GM21576 (cell line): ENCODE measurements at regions not wholly inside any gene's neighbourhood (a gene's known extent, or its start where the extent isn't known, plus 50 kb on each side); places are given as distances from the start of the nearest gene placed in this dataset.

Experiments
- ATAC-seq: cut with Tn5 transposase; IDR thresholded peaks from one replicate; pipeline ENCODE4 v1.9.1; 2021; ENCODE audit warnings: mild to moderate bottlenecking, moderate library complexity; ENCODE audit not compliant: unreplicated experiment

GRCh38 chr2:176388861-176389260, 119.6 kb downstream of the MTX2 start:
- ATAC-seq = no peak

DNA sequence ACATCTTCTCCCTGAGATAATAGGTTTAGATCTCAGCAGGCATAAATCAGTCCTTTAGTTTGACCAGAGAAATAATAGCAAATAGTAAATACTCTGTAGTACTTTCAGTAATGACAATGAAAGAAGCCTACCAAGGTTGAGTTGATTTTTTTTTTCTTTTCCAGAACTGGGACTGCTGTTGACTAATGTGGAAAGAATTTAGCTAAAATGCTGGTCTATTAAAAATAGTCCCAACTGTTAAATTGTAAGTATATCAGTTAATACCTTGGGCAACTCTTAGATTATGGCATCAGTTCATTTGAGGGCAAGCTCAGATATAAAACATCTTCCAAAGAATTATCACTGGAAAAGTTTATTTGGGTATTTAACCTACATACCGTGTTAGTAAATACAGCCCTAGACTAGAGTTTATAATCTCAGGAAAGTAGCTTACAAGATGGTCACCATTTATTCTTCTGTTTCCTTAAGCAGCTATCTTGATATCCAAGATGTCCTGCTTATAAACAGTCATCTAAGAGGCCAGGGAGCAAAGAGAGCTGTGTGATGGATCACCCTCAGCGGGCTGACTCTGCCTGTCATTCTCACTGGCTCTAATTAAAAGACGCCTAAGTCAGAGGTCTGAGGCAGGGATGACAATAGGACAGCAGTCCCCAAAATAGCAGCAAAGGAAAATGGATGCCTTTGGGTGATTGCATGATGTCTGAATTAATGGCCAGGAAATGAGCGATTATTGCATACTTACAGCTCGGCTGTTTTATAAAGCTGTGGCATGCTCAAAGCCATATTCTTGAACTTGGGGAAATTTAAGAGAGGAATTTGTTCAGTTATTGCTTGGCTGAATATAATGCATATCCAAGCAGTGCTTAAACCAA, 121.3 kb downstream of the MTX2 start:
- no peak for ATAC-seq

DNA sequence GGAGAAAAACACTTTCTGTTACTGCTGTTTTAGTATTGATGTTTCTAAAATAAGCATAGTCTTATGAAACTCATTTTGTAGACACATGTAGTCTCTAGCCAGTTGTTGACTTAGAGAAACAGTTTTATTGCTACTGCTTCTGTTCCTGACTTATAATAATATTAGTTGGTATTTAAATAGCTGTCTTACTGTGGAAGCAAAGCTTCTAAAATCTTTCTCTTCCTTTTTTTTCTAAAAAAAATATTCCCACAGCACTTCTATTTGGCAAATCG, 121.8 kb downstream of the MTX2 start:
- ATAC-seq = no peak

GRCh38 chr2:176392249-176392648, 123.0 kb downstream of the MTX2 start:
- no peak for ATAC-seq

GRCh38 chr2:176392744-176393414, 123.6 kb downstream of the MTX2 start:
- ATAC-seq = no peak

DNA sequence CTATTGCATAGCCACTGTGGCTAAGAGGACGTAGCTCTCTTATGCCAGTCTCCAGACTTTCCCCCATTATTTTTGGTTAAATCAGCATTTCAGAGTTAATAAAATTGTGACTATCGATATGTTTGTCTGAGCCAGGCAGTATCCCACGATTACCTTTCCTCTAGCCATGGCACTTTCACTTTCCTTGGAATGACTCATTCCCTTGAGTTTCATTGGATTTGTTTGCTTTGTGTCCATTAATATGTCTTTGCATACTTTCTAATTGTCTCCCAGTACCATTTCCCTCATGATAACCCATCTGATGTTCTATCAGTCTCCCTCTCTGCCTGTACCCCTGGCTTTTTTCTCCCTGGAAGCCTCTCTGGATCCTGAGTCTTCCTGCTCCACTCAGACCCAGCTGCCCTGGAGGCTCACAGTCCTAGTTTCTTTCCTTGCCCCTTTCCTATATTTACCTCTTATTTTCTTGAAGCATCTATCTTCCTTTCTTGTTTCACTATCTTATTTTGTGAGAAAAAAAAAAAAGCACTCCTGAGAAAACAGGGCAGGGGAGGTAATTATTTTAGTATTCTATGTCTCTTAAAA, 126.1 kb downstream of the MTX2 start:
- no peak for ATAC-seq

DNA sequence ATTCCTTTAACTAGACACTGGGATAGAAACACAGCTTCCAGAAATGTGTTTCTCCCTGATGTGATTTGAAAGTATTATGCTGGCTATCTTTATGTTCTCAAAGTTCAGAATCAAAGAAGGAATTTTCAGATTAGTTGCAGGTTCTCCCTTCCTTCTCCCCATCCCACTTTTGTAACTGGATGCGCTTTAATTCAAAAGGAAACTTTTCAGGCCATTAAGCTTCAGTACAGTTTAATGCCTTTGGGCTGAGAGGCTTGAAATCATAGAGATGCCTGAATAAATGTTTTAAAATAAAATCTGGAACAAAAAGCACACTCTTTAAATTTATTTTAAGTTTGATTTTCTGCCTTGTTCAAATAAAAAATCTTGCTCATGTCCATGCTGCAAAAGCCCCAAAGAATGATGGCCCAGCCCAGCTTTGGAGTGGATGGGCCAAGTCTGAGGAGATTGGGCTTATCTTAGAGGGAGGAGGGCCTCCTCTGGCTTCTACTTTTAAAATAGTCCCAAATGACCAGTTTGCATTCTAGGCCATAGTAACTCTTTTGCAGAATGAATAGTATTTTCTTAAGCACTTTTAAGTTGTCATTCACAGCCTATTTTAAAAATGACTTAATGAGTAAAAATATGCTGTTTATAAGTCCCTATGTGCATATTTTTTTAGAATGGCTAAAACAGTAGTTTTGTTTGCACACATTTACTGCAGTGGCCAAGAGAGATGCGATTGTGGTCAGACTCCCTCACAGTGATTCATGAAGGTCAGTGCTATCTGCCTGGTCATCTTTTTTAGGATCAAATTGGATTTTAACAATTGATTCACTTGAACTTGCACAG, 129.2 kb downstream of the MTX2 start:
- no peak for ATAC-seq

GRCh38 chr2:176399074-176399598, 129.9 kb downstream of the MTX2 start:
- ATAC-seq = no peak

GRCh38 chr2:176405477-176405876, 136.2 kb downstream of the MTX2 start:
- no peak for ATAC-seq

DNA sequence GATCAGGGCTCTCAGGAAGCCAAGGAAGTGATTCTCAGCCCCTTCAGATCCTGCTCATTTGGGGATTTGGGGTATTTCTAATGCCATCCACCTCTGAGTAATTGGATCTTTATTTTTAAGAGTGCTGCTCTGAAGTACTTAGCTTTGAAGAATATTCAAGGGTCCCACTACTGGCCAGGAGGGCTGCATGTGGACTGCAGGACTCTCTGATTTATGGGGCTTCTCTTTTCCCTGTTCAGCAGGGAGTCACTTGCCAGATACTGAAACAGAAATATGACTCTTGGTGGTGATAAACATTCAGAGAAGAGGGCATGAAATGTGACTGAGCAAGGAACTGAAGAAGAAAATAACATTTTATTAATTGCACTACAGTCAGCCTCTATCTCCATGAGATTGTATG, 138.5 kb downstream of the MTX2 start:
- ATAC-seq = no peak

- ATAC-seq = no peak
Observed at GRCh38 chr2:176409671-176410070, 140.4 kb downstream of the MTX2 start.

DNA sequence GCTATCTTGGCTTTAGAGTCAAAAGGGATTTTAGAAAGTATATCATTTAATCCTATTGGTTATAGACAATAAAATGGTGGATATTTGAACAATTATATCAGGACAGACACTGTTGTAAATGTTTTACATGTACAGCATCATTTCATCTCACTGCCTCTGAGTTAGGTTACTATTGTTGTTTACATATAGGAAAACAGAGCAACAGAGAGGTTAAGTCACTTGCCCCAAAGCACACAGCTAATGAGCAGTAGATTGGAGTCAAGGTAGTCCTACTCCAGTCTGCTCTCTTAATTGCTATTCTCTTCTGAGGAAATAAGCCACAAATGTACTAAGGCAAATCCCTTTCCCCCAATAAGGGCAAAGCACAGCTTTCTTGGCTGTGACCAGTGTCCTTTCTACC, 142.9 kb downstream of the MTX2 start:
- ATAC-seq = no peak

GRCh38 chr2:176413786-176414185, 144.5 kb downstream of the MTX2 start:
- ATAC-seq = no peak

- no peak for ATAC-seq
Observed at GRCh38 chr2:176414641-176415040, 145.4 kb downstream of the MTX2 start.

GRCh38 chr2:176415174-176415895, 146.1 kb downstream of the MTX2 start:
- ATAC-seq = no peak

GRCh38 chr2:176415937-176416499, 146.8 kb downstream of the MTX2 start:
- ATAC-seq = no peak

DNA sequence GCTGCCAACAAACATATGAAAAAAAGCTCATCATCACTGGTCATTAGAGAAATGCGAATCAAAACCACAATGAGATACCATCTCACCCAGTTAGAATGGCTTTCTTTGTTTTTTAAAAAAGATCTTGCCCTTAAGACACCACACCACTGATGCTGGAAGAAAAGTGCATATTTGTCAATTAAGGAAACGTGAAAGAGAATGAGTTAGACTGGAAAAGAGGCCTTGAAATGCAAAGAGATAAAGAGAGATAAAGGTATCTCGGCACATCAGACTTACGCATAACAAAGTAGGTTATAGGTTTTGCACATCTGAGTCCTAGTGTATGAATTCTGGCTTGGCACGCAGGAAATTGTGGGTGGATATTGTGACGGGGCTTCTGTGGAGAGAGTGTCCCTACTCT, 149.5 kb downstream of the MTX2 start:
- ATAC-seq = no peak

DNA sequence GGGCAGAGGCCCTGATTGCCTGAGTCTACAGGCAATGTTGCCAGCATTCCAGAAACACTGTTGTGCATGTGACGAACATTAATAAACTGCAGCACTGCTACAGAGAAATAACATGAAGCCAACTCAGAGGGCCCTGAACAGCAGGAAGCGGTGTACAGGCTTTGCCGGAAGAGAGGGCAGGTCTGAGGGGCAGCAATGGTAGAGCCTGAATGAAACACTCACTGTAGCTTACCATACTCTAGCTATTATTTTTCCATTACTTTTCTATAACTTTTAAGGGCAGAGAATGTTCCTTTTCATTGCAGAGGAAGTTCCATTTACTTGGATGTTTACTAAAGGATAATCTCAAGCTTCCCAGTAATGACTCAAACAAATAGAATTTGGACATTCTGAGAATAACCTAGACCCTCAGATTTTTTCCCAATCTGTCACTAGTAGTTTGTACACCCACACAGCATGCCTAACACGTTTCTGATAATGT, 150.4 kb downstream of the MTX2 start:
- no peak for ATAC-seq

- ATAC-seq = no peak
Observed at GRCh38 chr2:176421297-176422050, 152.2 kb downstream of the MTX2 start.
